HUES6 (cell line): ENCODE measurements at regions not wholly inside any gene's neighbourhood (a gene's known extent, or its start where the extent isn't known, plus 50 kb on each side); places are given as distances from the start of the nearest gene placed in this dataset.

Source experiments
- H3K27ac ChIP-seq: 2 replicates; pipeline ENCODE4 v1.7.0; 2013; ENCODE audit warnings: low read depth, mild to moderate bottlenecking, low read length, inconsistent platforms
- H3K27me3 ChIP-seq: 2 replicates; pipeline ENCODE4 v1.6.1; 2013; ENCODE audit warnings: low read length; ENCODE audit not compliant: control insufficient read depth, insufficient read depth
- H3K36me3 ChIP-seq: 2 replicates; pipeline ENCODE4 v1.6.1; 2013; ENCODE audit warnings: low read length; ENCODE audit not compliant: control insufficient read depth, insufficient read depth
- H3K4me1 ChIP-seq: 2 replicates; pipeline ENCODE4 v1.6.1; 2013; ENCODE audit warnings: low read length; ENCODE audit not compliant: control insufficient read depth, insufficient read depth
- H3K4me3 ChIP-seq: 2 replicates; pipeline ENCODE4 v1.5.1; 2013; ENCODE audit warnings: low read depth, low read length
- H3K9ac ChIP-seq: one replicate; pipeline ENCODE4 v1.6.1; 2013; ENCODE audit warnings: mild to moderate bottlenecking, low read length
- H3K9me3 ChIP-seq: 2 replicates; pipeline ENCODE4 v1.6.1; 2013; ENCODE audit warnings: low read depth, low read length; ENCODE audit not compliant: control insufficient read depth, insufficient read depth

DNA sequence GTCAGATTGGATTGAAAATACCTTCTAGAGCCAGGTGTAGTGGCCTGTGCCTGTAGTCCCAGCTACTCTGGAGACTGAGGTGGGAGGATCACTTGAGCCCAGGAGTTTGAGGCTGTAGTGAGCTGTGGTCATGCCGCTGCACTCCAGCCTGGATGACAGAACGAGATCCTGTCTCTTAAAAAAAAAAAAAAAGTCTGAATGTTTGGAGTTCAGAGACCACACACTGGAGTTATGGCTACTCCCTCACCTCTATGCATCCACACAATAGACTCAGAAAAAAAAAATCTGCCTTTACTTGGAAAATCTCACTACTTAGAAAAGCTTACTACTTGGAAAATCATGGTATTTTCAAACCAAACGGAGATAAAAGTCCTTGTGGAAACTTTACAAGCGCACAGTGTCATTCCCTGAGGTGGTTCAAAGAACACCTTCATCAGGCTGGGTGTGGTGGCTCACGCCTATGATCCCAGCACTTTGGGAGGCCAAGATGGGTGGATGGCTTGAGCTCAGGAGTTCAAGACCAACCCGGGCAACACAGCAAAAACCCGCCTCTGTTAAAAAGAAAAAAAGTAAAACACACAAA is 63.9 kb upstream of the PICALM start:
- no peaks in the 10 kb centered on the region for H3K27me3 ChIP-seq
- H3K27ac ChIP-seq = no peak overlapping the region
- H3K4me1 ChIP-seq = no peaks in the 10 kb centered on the region
- H3K4me3 ChIP-seq = no peak overlapping the region
- no peak overlapping the region for H3K9ac ChIP-seq
- no peaks in the 10 kb centered on the region for H3K9me3 ChIP-seq
- no peaks in the 10 kb centered on the region for H3K36me3 ChIP-seq

DNA sequence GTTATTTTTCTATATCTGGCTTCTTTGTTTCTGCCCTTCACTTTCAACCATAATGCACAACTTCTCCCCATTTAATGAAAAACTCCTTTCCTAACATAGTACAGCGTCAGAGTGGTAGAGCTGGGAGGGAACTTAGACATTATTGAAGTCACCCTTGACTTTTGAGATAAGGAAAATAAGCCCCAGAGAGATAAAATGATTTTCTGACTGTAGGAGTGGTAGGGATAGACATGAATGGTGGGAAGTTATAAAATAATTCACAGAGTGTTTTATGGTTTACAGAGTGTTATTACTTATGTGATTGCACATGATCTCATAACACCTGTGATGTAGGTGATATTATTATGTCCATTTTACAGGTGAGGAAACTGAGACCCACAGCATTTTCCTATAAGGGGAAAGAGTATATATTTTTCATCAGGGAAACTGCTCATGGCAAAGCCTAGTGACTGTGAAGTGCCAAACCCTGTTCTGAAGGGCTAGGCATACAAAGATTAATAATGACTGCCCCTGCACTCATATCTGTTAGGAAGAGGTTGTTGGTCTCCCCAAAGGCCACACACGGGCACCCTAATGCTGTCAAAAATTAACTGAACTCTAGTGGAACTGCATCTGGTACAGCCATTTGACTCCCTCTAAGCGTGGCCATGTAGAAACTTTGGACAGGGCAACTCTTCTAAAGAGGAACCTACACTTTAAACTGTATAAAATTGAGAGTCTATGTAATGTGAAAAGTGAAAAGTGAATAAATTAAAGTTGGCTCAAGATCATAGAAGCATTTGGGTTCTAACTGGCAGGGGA is 61.1 kb upstream of the PICALM start:
- Histone ChIP-seq H3K9ac (no peak overlapping the region), H3K9me3 (no peaks in the 10 kb centered on the region), H3K27ac (no peak overlapping the region), H3K4me1 (no peaks in the 10 kb centered on the region), H3K4me3 (no peak overlapping the region), H3K36me3 (no peaks in the 10 kb centered on the region), H3K27me3 (no peaks in the 10 kb centered on the region)

DNA sequence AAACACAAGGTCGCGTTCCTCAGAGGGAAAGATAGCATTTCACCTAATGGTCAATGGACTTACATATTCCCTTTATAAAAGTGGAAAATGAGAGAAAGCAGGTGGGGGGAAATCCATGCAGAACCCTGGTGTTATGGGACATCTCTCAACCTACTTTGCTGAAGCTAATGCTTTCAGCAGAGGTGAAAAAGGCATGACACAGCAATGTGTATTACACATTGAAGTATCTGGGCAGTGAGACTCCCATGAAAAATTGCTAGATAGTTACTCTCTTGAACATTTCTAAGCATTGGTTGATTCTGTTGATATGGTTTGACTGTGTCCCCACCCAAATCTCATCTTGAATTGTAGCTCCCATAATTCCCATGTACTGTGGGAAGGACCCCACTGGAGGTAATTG is 60.0 kb upstream of the PICALM start:
- no peak overlapping the region for H3K4me3 ChIP-seq
- no peak overlapping the region for H3K9ac ChIP-seq
- no peaks in the 10 kb centered on the region for H3K27me3 ChIP-seq
- H3K36me3 ChIP-seq = no peaks in the 10 kb centered on the region
- no peak overlapping the region for H3K27ac ChIP-seq
- no peaks in the 10 kb centered on the region for H3K9me3 ChIP-seq
- no peaks in the 10 kb centered on the region for H3K4me1 ChIP-seq

DNA sequence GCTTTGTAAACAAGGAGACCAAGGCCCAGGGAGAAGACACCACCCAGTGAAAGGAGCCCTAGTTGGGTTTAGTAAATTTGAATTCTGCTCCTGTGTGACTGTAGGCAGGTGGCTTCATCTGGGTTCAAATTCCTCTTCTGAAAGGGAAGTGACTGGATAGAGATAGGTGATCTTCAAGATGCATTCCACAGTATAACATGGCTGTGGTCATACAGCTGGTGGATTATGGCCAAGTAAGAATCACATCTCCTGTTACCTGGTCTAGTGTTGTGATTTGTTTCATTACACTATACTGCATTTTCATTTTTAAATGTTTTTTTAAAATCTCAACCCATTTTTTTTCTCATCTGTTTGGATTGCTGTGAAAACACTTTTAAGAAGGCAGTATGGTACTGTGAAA is 58.0 kb upstream of the PICALM start:
- Histone ChIP-seq H3K4me3 (no peak overlapping the region), H3K4me1 (no peaks in the 10 kb centered on the region), H3K9me3 (no peaks in the 10 kb centered on the region), H3K27me3 (no peaks in the 10 kb centered on the region), H3K36me3 (no peaks in the 10 kb centered on the region), H3K27ac (no peak overlapping the region), H3K9ac (no peak overlapping the region)

DNA sequence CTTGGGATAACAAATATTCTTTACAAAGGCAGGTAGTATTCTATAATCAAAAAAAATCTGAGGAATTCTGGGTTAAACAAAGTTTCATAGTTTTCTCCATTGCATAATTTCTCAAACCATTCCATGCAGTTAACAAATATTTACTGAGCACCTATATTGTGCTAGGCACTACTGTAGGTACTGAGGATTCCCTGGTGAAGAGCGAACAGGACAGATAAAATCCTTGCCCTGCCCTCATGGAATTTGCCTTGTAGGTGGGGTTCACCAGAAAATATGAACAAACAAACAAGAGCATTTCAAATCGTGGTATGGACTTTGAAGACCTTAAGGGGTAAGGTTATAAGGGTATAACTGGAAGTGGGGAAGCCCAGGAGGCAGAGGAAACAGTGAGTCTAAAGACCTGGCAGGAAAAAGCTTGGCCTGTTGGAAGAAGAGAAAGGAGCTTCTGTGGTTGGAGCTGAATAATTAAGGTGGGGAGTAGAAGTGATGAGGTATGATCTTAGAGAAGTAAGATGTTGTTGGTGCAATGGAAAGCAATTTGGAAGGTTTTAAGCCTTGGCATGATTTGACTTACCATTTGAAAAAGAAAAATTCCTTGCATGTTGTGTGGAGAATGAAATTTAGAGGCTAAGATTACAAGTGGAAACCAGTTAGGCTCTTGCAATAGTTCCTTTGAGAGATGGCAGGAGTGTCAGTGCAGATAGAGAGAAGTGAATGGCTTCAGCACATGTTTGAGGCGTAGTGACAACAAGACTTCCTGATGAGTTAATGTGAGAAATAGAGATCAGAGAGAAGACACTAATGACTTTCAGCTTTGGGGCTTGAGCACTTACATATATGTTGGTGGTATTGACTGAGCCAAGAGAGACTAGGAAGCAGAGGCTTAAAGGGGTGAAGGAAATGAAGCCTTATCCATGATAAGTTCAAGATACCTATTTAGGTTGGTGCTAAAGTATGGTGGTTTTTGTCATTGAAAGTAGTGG is 55.7 kb upstream of the PICALM start:
- Histone ChIP-seq H3K9ac (no peak overlapping the region), H3K27ac (no peak overlapping the region), H3K9me3 (no peaks in the 10 kb centered on the region), H3K36me3 (no peaks in the 10 kb centered on the region), H3K27me3 (no peaks in the 10 kb centered on the region), H3K4me3 (no peak overlapping the region), H3K4me1 (no peaks in the 10 kb centered on the region)

DNA sequence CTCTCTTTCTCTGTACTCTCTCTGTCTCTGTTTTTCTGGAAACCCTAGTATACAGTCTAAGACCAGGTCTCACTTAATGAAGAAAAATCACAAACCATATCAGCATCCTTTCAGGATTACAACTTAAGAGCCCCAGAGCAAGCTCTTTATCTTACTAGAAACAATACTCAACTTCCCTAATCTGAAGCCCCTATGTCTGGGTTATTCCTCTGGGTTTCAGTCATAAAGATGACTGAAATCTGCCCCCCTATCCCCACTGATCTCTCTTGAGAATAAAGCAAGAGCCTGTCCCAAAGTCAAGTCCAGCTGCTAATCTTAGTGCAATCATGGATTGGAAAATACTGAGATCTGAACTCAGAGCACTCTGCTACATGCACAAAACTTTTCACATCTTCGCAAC is 53.9 kb upstream of the PICALM start:
- no peak overlapping the region for H3K9ac ChIP-seq
- no peak overlapping the region for H3K4me3 ChIP-seq
- H3K4me1 ChIP-seq = no peaks in the 10 kb centered on the region
- H3K27ac ChIP-seq = no peak overlapping the region
- H3K27me3 ChIP-seq = no peaks in the 10 kb centered on the region
- H3K9me3 ChIP-seq = no peaks in the 10 kb centered on the region
- H3K36me3 ChIP-seq = no peaks in the 10 kb centered on the region

DNA sequence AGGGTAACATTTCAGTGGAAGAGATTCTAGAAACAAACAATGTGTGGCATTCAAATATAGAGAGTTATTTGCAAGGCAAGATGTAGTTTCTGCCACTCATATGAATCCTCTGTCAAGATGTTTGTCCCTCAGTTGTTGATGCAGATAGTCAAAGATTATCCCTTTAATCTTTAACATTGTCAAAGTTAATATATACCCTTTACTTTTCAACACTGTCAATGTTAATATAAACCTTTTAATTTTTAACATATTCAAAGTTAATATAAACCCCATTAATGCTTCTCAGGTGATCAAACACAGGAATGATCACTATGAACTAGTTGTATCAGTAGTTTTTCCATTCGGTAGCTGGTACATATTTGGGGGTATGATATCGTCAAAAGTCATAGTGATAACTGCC is 51.9 kb upstream of the PICALM start:
- no peaks in the 10 kb centered on the region for H3K9me3 ChIP-seq

DNA sequence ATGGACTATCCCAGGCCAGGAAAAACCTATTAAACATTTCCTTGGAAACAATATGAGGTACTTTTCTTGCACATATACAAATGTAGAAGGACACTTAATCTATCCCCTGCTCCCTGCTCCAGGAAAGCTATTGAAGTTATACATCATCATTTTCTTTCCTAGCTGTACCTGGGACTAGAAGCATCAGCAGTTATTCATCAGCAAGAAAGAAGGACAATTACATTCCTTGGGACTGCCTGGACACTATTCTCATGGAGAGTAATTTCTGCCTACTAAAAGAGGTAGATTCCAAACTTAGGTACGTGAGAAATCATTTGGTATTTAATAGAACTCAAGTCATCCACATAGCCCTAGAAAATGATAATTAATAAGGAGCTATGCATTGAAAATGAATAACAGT is 51.0 kb upstream of the PICALM start:
- Histone ChIP-seq H3K9ac (no peak overlapping the region), H3K36me3 (no peaks in the 10 kb centered on the region), H3K4me1 (no peaks in the 10 kb centered on the region), H3K27me3 (no peaks in the 10 kb centered on the region), H3K27ac (no peak overlapping the region), H3K4me3 (no peak overlapping the region), H3K9me3 (no peaks in the 10 kb centered on the region)

More for the DNA sequence above, 51.9 kb upstream of the PICALM start:
- Histone ChIP-seq H3K9ac (no peak overlapping the region), H3K4me3 (no peak overlapping the region), H3K36me3 (no peaks in the 10 kb centered on the region), H3K4me1 (no peaks in the 10 kb centered on the region), H3K27ac (no peak overlapping the region), H3K27me3 (no peaks in the 10 kb centered on the region)

DNA sequence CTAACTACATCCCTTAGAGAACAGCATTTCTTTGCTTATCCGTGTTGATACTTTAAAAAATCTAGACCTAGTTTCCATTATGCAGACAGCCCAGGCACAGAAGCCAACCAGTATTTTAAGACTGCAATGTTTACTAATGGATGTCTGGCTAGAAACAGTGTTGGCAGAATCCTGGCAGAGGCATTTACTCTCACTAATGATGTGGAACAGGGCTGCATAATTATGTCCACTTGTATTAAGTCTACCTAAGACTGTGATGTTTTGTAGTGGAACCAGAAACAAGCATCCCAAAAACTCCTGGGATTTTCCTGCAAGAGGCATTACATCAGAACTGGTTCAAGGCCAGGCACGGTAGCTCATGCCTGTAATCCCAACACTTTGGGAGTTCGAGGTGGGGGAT is 50.2 kb upstream of the PICALM start:
- H3K36me3 ChIP-seq = no peaks in the 10 kb centered on the region
- no peaks in the 10 kb centered on the region for H3K27me3 ChIP-seq
- no peaks in the 10 kb centered on the region for H3K9me3 ChIP-seq
- H3K27ac ChIP-seq = no peak overlapping the region
- no peak overlapping the region for H3K9ac ChIP-seq
- no peak overlapping the region for H3K4me3 ChIP-seq
- no peaks in the 10 kb centered on the region for H3K4me1 ChIP-seq
